K562 (cell line): ENCODE measurements at regions not wholly inside any gene's neighbourhood (a gene's known extent, or its start where the extent isn't known, plus 50 kb on each side); places are given as distances from the start of the nearest gene placed in this dataset.

ENCODE experiments used
- ATAC-seq: fragments of 200-7000 bp; cut with Tn5 transposase; 3 replicates; pipeline ENCODE4 v1.9.1; 2020; ENCODE audit warnings: moderate library complexity
- BruUV-seq: library from RNA; stranded (reverse); fragments of 400-500 nt; replicated peaks from 2 replicates; lab custom pipeline; 2021; lab: Mats Ljungman, UMichigan
- CTCF ChIA-PET: fragments of 300-600 bp; formaldehyde crosslinking; extraction: SDS; loops from one replicate; lab custom pipeline; 2021; ENCODE audit warnings: low intra/inter-chr PET ratio; lab: Yijun Ruan, JAX
- POLR2A ChIA-PET: fragments of 300-600, 350-650 bp; sonication (Branson Sonifier 250); formaldehyde crosslinking; extraction: SDS; loops from one replicate; lab custom pipeline; 2021; ENCODE audit warnings: antibody characterized with exemption, inconsistent platforms; lab: Yijun Ruan, JAX
- DNase-seq, 4 experiments: peaks; one replicate each; pipeline versions ENCODE4 v3.0.0 to v3.0.0-alpha.2; 2011 to 2018; ENCODE audit warnings: low spot score in 3 of 4, mixed read lengths in 3 of 4; ENCODE audit errors: extremely low read depth in 1 of 4
- FAIRE-seq: peaks from 2 replicates; lab custom pipeline; 2011; peaks lifted over from hg19 to GRCh38; lab: Jason Lieb, UNC
- H2AFZ ChIP-seq: 2 replicates; pipeline ENCODE4 v1.6.0; 2011; ENCODE audit warnings: low read depth, low read length, control low read depth, inconsistent platforms
- H3K27ac ChIP-seq: fragments of 200-600 bp; 3 replicates; pipeline ENCODE4 v1.8.0; 2011; ENCODE audit warnings: low read depth, mild to moderate bottlenecking, control low read depth, inconsistent platforms, low read length, moderate library complexity, mixed read lengths; ENCODE audit errors: extremely low read depth
- H3K27me3 ChIP-seq, 2 experiments: fragments of 300-600 bp in 1 of 2; 2 replicates in 1 of 2; 3 replicates in 1 of 2; pipeline versions ENCODE4 v1.6.0 to v1.8.0; 2011; ENCODE audit warnings: inconsistent platforms in 2 of 2, low read length in 2 of 2, mild to moderate bottlenecking in 1 of 2, mixed read lengths in 1 of 2, moderate library complexity in 1 of 2; ENCODE audit not compliant: control insufficient read depth in 2 of 2, insufficient read depth in 2 of 2
- H3K36me3 ChIP-seq: fragments of 300-600 bp; 3 replicates; pipeline ENCODE4 v1.8.0; 2011; ENCODE audit warnings: mild to moderate bottlenecking, low read length, inconsistent platforms; ENCODE audit not compliant: control insufficient read depth, insufficient read depth
- H3K4me1 ChIP-seq, 2 experiments: fragments of 200-600 bp in 1 of 2; replicated peaks in 1 of 2; 2 replicates in 1 of 2; 3 replicates in 1 of 2; pipeline versions ENCODE4 v1.5.1 to v1.8.0; 2011; ENCODE audit warnings: inconsistent platforms in 2 of 2, low read length in 2 of 2, mild to moderate bottlenecking in 1 of 2, mixed read lengths in 1 of 2, moderate library complexity in 1 of 2; ENCODE audit not compliant: control insufficient read depth in 2 of 2, insufficient read depth in 2 of 2
- H3K4me2 ChIP-seq: 2 replicates; pipeline ENCODE4 v1.6.1; 2011; ENCODE audit warnings: low read length, control low read depth, inconsistent platforms, mixed read lengths; ENCODE audit not compliant: insufficient read depth
- H3K4me3 ChIP-seq: fragments of 200-600 bp; sonication (generic), shearing (Covaris generic); 2 replicates; pipeline ENCODE4 v1.5.1; 2016; ENCODE audit warnings: control low read depth, inconsistent platforms
- H3K79me2 ChIP-seq: fragments of 200-600 bp; 3 replicates; pipeline ENCODE4 v1.8.0; 2011; ENCODE audit warnings: low read length, inconsistent platforms; ENCODE audit not compliant: control insufficient read depth, insufficient read depth
- H3K9ac ChIP-seq, 2 experiments: 2 replicates each; pipeline versions ENCODE4 v1.6.0 to v1.6.1; 2011; ENCODE audit warnings: low read depth in 2 of 2, low read length in 2 of 2, control low read depth in 1 of 2, inconsistent platforms in 1 of 2, mild to moderate bottlenecking in 1 of 2, mixed read lengths in 1 of 2; ENCODE audit not compliant: insufficient read depth in 1 of 2
- H3K9me1 ChIP-seq: one replicate; pipeline ENCODE4 v1.6.0; 2011; ENCODE audit warnings: inconsistent platforms, mild to moderate bottlenecking, low read length, moderate library complexity; ENCODE audit not compliant: control insufficient read depth, insufficient read depth
- H3K9me3 ChIP-seq: replicated peaks from 2 replicates; pipeline ENCODE4 v1.5.1; 2011; ENCODE audit warnings: low read depth, low read length, inconsistent platforms; ENCODE audit not compliant: control insufficient read depth, insufficient read depth
- H4K20me1 ChIP-seq: replicated peaks from 2 replicates; pipeline ENCODE4 v1.6.1; 2011; ENCODE audit warnings: low read length, inconsistent platforms, mixed read lengths; ENCODE audit not compliant: control insufficient read depth, insufficient read depth
- CBFA2T3 ChIP-seq: fragments of 450-650 bp; IDR thresholded peaks from 2 replicates; pipeline ENCODE4 v1.6.1; 2017
- ELF1 ChIP-seq: fragments of 200-800 bp; sonication (Bioruptor generic); IDR thresholded peaks from 2 replicates; pipeline ENCODE4 v1.6.1; 2016; ENCODE audit warnings: missing genetic modification characterization, missing compliant biosample characterization
- IFI16 ChIP-seq: fragments of 250-450 bp; sonication (Bioruptor Pico); IDR thresholded peaks from 2 replicates; pipeline ENCODE4 v2.1.2; 2022; ENCODE audit warnings: mild to moderate bottlenecking, inconsistent platforms
- KHSRP ChIP-seq: fragments of 450-650 bp; IDR thresholded peaks from 2 replicates; pipeline ENCODE4 v1.6.1; 2017
- PHB ChIP-seq: fragments of 250-450 bp; sonication (Bioruptor Pico); IDR thresholded peaks from 2 replicates; pipeline ENCODE4 v1.5.0; 2021
- ZNF830 ChIP-seq: fragments of 250-450 bp; sonication (Bioruptor Pico); IDR thresholded peaks from 2 replicates; pipeline ENCODE4 v1.5.0; 2021; ENCODE audit warnings: mild to moderate bottlenecking
- WGBS: fragments of 100-300 bp; shearing (Covaris generic); methylation state at CpG from one replicate; pipeline ENCODE4 v1.1.6; 2016; ENCODE audit warnings: low coverage, mixed read lengths; ENCODE audit not compliant: insufficient coverage; ENCODE audit errors: missing lambda C conversion rate; 5-methylcytosine and 5-hydroxymethylcytosine counted together
- in situ Hi-C: fragments of 300-500 bp; cut with MboI; formaldehyde crosslinking; loops from 4 replicates; pipeline ENCODE4 v1.15.0; 2018; ENCODE audit warnings: inconsistent platforms, mixed read lengths
- intact Hi-C: fragments of 100-400 bp; cut with micrococcal nuclease; formaldehyde crosslinking; loops from 2 replicates; pipeline ENCODE4 v1.14.2; 2022
- TF ChIP-seq, protein P1 (sequence below): sonication (generic); formaldehyde crosslinking; IDR thresholded peaks from 2 replicates; pipeline ENCODE4 v1.9.0; 2022; ENCODE audit warnings: mild to moderate bottlenecking, missing genetic modification reagents
- TF ChIP-seq, protein P2 (sequence below): sonication (generic); formaldehyde crosslinking; IDR thresholded peaks from 2 replicates; pipeline ENCODE4 v1.8.1; 2022; ENCODE audit warnings: missing genetic modification reagents
- TF ChIP-seq, protein P3 (sequence below): fragments of 250-450 bp; sonication (Bioruptor Pico); IDR thresholded peaks from 2 replicates; pipeline ENCODE4 v1.8.0; 2021; ENCODE audit warnings: moderate library complexity, mild to moderate bottlenecking, inconsistent platforms
- TF ChIP-seq, protein P4 (sequence below): fragments of 450-650 bp; IDR thresholded peaks from 2 replicates; pipeline ENCODE4 v1.6.1; 2016; ENCODE audit warnings: mild to moderate bottlenecking, moderate library complexity

DNA sequence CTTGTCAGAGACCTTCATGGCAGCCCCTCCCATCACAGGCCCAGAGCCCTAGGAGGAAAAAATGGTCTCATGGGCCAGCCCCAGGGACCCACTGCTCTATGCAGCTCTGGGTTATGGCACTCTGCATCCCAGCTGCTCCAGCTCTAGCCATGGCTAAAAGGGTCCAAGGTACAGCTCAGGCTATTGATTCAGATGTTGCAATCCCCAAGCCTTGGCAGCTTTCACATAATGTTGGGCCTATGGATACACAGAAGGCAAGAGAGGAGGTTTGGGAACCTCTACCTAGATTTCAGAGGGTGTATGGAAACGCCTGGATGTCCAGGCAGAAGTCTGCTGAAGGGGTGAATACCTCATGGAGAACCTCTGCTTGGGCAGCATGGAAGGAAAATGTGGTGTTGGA lies 996.0 kb downstream of the PCDH9 start:
- ChIA-PET POLR2A (no interaction called here), CTCF (no interaction called here)
- no peak overlapping the region for H3K9ac ChIP-seq
- ATAC-seq, result no peak
- H3K4me3 ChIP-seq, result no peak overlapping the region
- H3K4me2 ChIP-seq, result no peak overlapping the region
- no peaks in the 10 kb centered on the region for H3K79me2 ChIP-seq
- H2AFZ ChIP-seq, result no peak overlapping the region
- H3K9me3 ChIP-seq, result no peaks in the 10 kb centered on the region
- intact Hi-C loops (no loop called here), in situ Hi-C loops (no loop called here)
- H3K27me3 ChIP-seq, result no peaks in the 10 kb centered on the region
- no peak overlapping the region for H3K27ac ChIP-seq
- no peaks in the 10 kb centered on the region for H3K36me3 ChIP-seq
- no CpG with 5 or more reads among the region's 1 CpG for WGBS
- no peaks in the 10 kb centered on the region for H4K20me1 ChIP-seq
- no peaks in the 10 kb centered on the region for H3K4me1 ChIP-seq
- BruUV-seq, result no TSS peak
- DNase-seq, result no peak
- no peaks in the 10 kb centered on the region for H3K9me1 ChIP-seq
- no peak for FAIRE-seq
- TF ChIP-seq CBFA2T3, result no peak
- no peak for TF ChIP-seq ELF1
- TF ChIP-seq, protein P1, sequence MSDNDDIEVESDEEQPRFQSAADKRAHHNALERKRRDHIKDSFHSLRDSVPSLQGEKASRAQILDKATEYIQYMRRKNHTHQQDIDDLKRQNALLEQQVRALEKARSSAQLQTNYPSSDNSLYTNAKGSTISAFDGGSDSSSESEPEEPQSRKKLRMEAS (CRISPR knock-in tag), result no peak
- TF ChIP-seq IFI16, result no peak
- no peak for TF ChIP-seq ZNF830 (CRISPR knock-in tag)
- TF ChIP-seq KHSRP, result no peak
- TF ChIP-seq, protein P2, sequence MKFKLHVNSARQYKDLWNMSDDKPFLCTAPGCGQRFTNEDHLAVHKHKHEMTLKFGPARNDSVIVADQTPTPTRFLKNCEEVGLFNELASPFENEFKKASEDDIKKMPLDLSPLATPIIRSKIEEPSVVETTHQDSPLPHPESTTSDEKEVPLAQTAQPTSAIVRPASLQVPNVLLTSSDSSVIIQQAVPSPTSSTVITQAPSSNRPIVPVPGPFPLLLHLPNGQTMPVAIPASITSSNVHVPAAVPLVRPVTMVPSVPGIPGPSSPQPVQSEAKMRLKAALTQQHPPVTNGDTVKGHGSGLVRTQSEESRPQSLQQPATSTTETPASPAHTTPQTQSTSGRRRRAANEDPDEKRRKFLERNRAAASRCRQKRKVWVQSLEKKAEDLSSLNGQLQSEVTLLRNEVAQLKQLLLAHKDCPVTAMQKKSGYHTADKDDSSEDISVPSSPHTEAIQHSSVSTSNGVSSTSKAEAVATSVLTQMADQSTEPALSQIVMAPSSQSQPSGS (CRISPR knock-in tag), result no peak
- TF ChIP-seq, protein P3, sequence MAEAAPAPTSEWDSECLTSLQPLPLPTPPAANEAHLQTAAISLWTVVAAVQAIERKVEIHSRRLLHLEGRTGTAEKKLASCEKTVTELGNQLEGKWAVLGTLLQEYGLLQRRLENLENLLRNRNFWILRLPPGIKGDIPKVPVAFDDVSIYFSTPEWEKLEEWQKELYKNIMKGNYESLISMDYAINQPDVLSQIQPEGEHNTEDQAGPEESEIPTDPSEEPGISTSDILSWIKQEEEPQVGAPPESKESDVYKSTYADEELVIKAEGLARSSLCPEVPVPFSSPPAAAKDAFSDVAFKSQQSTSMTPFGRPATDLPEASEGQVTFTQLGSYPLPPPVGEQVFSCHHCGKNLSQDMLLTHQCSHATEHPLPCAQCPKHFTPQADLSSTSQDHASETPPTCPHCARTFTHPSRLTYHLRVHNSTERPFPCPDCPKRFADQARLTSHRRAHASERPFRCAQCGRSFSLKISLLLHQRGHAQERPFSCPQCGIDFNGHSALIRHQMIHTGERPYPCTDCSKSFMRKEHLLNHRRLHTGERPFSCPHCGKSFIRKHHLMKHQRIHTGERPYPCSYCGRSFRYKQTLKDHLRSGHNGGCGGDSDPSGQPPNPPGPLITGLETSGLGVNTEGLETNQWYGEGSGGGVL (CRISPR knock-in tag), result no peak
- TF ChIP-seq, protein P4, sequence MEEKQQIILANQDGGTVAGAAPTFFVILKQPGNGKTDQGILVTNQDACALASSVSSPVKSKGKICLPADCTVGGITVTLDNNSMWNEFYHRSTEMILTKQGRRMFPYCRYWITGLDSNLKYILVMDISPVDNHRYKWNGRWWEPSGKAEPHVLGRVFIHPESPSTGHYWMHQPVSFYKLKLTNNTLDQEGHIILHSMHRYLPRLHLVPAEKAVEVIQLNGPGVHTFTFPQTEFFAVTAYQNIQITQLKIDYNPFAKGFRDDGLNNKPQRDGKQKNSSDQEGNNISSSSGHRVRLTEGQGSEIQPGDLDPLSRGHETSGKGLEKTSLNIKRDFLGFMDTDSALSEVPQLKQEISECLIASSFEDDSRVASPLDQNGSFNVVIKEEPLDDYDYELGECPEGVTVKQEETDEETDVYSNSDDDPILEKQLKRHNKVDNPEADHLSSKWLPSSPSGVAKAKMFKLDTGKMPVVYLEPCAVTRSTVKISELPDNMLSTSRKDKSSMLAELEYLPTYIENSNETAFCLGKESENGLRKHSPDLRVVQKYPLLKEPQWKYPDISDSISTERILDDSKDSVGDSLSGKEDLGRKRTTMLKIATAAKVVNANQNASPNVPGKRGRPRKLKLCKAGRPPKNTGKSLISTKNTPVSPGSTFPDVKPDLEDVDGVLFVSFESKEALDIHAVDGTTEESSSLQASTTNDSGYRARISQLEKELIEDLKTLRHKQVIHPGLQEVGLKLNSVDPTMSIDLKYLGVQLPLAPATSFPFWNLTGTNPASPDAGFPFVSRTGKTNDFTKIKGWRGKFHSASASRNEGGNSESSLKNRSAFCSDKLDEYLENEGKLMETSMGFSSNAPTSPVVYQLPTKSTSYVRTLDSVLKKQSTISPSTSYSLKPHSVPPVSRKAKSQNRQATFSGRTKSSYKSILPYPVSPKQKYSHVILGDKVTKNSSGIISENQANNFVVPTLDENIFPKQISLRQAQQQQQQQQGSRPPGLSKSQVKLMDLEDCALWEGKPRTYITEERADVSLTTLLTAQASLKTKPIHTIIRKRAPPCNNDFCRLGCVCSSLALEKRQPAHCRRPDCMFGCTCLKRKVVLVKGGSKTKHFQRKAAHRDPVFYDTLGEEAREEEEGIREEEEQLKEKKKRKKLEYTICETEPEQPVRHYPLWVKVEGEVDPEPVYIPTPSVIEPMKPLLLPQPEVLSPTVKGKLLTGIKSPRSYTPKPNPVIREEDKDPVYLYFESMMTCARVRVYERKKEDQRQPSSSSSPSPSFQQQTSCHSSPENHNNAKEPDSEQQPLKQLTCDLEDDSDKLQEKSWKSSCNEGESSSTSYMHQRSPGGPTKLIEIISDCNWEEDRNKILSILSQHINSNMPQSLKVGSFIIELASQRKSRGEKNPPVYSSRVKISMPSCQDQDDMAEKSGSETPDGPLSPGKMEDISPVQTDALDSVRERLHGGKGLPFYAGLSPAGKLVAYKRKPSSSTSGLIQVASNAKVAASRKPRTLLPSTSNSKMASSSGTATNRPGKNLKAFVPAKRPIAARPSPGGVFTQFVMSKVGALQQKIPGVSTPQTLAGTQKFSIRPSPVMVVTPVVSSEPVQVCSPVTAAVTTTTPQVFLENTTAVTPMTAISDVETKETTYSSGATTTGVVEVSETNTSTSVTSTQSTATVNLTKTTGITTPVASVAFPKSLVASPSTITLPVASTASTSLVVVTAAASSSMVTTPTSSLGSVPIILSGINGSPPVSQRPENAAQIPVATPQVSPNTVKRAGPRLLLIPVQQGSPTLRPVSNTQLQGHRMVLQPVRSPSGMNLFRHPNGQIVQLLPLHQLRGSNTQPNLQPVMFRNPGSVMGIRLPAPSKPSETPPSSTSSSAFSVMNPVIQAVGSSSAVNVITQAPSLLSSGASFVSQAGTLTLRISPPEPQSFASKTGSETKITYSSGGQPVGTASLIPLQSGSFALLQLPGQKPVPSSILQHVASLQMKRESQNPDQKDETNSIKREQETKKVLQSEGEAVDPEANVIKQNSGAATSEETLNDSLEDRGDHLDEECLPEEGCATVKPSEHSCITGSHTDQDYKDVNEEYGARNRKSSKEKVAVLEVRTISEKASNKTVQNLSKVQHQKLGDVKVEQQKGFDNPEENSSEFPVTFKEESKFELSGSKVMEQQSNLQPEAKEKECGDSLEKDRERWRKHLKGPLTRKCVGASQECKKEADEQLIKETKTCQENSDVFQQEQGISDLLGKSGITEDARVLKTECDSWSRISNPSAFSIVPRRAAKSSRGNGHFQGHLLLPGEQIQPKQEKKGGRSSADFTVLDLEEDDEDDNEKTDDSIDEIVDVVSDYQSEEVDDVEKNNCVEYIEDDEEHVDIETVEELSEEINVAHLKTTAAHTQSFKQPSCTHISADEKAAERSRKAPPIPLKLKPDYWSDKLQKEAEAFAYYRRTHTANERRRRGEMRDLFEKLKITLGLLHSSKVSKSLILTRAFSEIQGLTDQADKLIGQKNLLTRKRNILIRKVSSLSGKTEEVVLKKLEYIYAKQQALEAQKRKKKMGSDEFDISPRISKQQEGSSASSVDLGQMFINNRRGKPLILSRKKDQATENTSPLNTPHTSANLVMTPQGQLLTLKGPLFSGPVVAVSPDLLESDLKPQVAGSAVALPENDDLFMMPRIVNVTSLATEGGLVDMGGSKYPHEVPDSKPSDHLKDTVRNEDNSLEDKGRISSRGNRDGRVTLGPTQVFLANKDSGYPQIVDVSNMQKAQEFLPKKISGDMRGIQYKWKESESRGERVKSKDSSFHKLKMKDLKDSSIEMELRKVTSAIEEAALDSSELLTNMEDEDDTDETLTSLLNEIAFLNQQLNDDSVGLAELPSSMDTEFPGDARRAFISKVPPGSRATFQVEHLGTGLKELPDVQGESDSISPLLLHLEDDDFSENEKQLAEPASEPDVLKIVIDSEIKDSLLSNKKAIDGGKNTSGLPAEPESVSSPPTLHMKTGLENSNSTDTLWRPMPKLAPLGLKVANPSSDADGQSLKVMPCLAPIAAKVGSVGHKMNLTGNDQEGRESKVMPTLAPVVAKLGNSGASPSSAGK, result no peak
- TF ChIP-seq PHB (CRISPR knock-in tag), result no peak
